NCI-H510A (cell line): ENCODE measurements at regions not wholly inside any gene's neighbourhood (a gene's known extent, or its start where the extent isn't known, plus 50 kb on each side); places are given as distances from the start of the nearest gene placed in this dataset.
"Not testable (repeated sequence)": the region's sequence is repeated elsewhere in the genome, so short reads cannot be mapped to it uniquely, and the experiment has no call there.

ENCODE experiments used
- DNase-seq: peaks from one replicate; lab custom pipeline; 2025; lab: John Stamatoyannopoulos, UW

- no peak for DNase-seq
Measured at GRCh38 chr3:82410366-82410765, 648.9 kb upstream of the GBE1 start.

- DNase-seq: no peak
Measured at GRCh38 chr3:82409842-82410241, 648.4 kb upstream of the GBE1 start.

GRCh38 chr3:82392203-82392775, 630.8 kb upstream of the GBE1 start:
- DNase-seq: no peak

GRCh38 chr3:82390868-82391267, 629.4 kb upstream of the GBE1 start:
- DNase-seq: no peak

GRCh38 chr3:82386647-82387046, 625.2 kb upstream of the GBE1 start:
- DNase-seq: no peak

- DNase-seq: no peak
Measured at GRCh38 chr3:82384181-82384580, 622.7 kb upstream of the GBE1 start.

- DNase-seq: no peak
Measured at GRCh38 chr3:82382831-82383230, 621.4 kb upstream of the GBE1 start.

- DNase-seq: no peak
Measured at GRCh38 chr3:82378392-82378791, 616.9 kb upstream of the GBE1 start.

- DNase-seq: no peak
Measured at GRCh38 chr3:82376883-82377282, 615.4 kb upstream of the GBE1 start.

- DNase-seq: not testable (repeated sequence)
Measured at GRCh38 chr3:82373833-82374232, 612.4 kb upstream of the GBE1 start.

GRCh38 chr3:82364827-82365226, 603.4 kb upstream of the GBE1 start:
- no peak for DNase-seq

GRCh38 chr3:82363131-82363530, 601.7 kb upstream of the GBE1 start:
- DNase-seq: no peak

GRCh38 chr3:82355228-82355627, 593.8 kb upstream of the GBE1 start:
- no peak for DNase-seq

- DNase-seq: no peak
Measured at GRCh38 chr3:82354228-82354627, 592.8 kb upstream of the GBE1 start.

- DNase-seq: no peak
Measured at GRCh38 chr3:82353306-82354171, 592.1 kb upstream of the GBE1 start.

- no peak for DNase-seq
Measured at GRCh38 chr3:82347585-82347984, 586.1 kb upstream of the GBE1 start.

- DNase-seq: no peak
Measured at GRCh38 chr3:82342521-82342920, 581.1 kb upstream of the GBE1 start.

- no peak for DNase-seq
Measured at GRCh38 chr3:82329300-82329699, 567.9 kb upstream of the GBE1 start.

GRCh38 chr3:82311901-82312300, 550.5 kb upstream of the GBE1 start:
- no peak for DNase-seq

GRCh38 chr3:82308755-82309154, 547.3 kb upstream of the GBE1 start:
- DNase-seq: no peak

- no peak for DNase-seq
Measured at GRCh38 chr3:82306189-82306588, 544.7 kb upstream of the GBE1 start.

- no peak for DNase-seq
Measured at GRCh38 chr3:82294609-82295008, 533.2 kb upstream of the GBE1 start.

GRCh38 chr3:82293867-82294266, 532.4 kb upstream of the GBE1 start:
- DNase-seq: no peak

GRCh38 chr3:82293435-82293834, 532.0 kb upstream of the GBE1 start:
- DNase-seq: no peak
